ENCODE measurements at regions not wholly inside any gene's neighbourhood (a gene's known extent, or its start where the extent isn't known, plus 50 kb on each side); places are given as distances from the start of the nearest gene placed in this dataset.

DNA sequence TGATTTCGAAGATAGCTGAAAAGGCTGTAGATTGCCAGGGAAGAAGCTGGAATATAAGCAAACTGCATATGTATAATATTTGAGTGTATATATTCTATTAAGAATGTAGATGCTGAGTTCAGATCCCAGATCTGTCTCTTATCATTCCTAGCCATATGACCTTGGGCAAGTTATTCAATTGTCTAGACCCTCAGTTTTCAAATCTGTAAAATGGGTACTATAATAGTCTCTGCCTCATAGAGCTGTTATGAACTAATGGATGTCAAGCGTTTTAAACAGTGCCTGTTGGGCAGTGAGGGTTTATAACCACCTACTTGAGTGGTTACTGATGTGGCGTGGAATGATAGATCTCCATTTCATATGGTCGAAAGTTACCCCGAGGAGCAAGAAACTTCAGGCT, 130.4 kb downstream of the GAS1 start:
- TF ChIP-seq, protein P1, sequence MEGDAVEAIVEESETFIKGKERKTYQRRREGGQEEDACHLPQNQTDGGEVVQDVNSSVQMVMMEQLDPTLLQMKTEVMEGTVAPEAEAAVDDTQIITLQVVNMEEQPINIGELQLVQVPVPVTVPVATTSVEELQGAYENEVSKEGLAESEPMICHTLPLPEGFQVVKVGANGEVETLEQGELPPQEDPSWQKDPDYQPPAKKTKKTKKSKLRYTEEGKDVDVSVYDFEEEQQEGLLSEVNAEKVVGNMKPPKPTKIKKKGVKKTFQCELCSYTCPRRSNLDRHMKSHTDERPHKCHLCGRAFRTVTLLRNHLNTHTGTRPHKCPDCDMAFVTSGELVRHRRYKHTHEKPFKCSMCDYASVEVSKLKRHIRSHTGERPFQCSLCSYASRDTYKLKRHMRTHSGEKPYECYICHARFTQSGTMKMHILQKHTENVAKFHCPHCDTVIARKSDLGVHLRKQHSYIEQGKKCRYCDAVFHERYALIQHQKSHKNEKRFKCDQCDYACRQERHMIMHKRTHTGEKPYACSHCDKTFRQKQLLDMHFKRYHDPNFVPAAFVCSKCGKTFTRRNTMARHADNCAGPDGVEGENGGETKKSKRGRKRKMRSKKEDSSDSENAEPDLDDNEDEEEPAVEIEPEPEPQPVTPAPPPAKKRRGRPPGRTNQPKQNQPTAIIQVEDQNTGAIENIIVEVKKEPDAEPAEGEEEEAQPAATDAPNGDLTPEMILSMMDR (IDR thresholded peaks at IDR 0.05): no peak
- no peak for TF ChIP-seq POLR2A (IDR thresholded peaks at IDR 0.05)
